Neural cell (in vitro differentiated cells): ENCODE measurements at regions not wholly inside any gene's neighbourhood (a gene's known extent, or its start where the extent isn't known, plus 50 kb on each side); places are given as distances from the start of the nearest gene placed in this dataset.

Source experiments
- H2AFZ ChIP-seq: fragments of 200-600, 300-800 bp; sonication (generic), shearing (Covaris generic); 2 replicates; pipeline ENCODE4 v1.6.0; 2014; ENCODE audit warnings: low read depth, mild to moderate bottlenecking, antibody characterized with exemption, low read length, moderate library complexity
- H3F3A ChIP-seq: fragments of 200-600 bp; shearing (Covaris generic); 2 replicates; pipeline ENCODE4 v1.6.1; 2016; ENCODE audit warnings: mild to moderate bottlenecking, moderate library complexity, mixed read lengths, antibody characterized with exemption, low read length; ENCODE audit not compliant: insufficient read depth, poor library complexity, severe bottlenecking
- H3K27ac ChIP-seq: fragments of 200-600, 300-800 bp; sonication (generic), shearing (Covaris generic); 2 replicates; pipeline ENCODE4 v1.5.1; 2014; ENCODE audit warnings: mild to moderate bottlenecking, low read length, moderate library complexity
- H3K27me3 ChIP-seq: fragments of 300-800, 200-600 bp; sonication (generic), shearing (Covaris generic); 2 replicates; pipeline ENCODE4 v1.6.0; 2014; ENCODE audit warnings: mild to moderate bottlenecking, low read depth, low read length, moderate library complexity; ENCODE audit not compliant: insufficient read depth
- H3K36me3 ChIP-seq: fragments of 300-800, 200-600 bp; sonication (generic), shearing (Covaris generic); 2 replicates; pipeline ENCODE4 v1.5.1; 2014; ENCODE audit warnings: mild to moderate bottlenecking, antibody characterized with exemption, low read length, moderate library complexity; ENCODE audit not compliant: insufficient read depth
- H3K4me2 ChIP-seq: fragments of 300-800, 200-600 bp; sonication (generic), shearing (Covaris generic); 2 replicates; pipeline ENCODE4 v1.6.0; 2014; ENCODE audit warnings: mild to moderate bottlenecking, low read length
- H3K4me3 ChIP-seq: fragments of 300-800, 200-600 bp; sonication (generic), shearing (Covaris generic); 2 replicates; pipeline ENCODE4 v1.5.1; 2014; ENCODE audit warnings: mild to moderate bottlenecking, low read length, moderate library complexity
- H3K79me2 ChIP-seq: fragments of 200-600 bp; shearing (Covaris generic); replicated peaks from 2 replicates; pipeline ENCODE4 v1.6.0; 2014; ENCODE audit warnings: mild to moderate bottlenecking, low read length, moderate library complexity; ENCODE audit not compliant: insufficient read depth
- H3K9ac ChIP-seq: fragments of 300-800, 200-600 bp; sonication (generic), shearing (Covaris generic); 2 replicates; pipeline ENCODE4 v1.6.1; 2016; ENCODE audit warnings: mild to moderate bottlenecking, low read length, mixed read lengths
- H3K9me2 ChIP-seq: fragments of 200-600 bp; shearing (Covaris generic); 2 replicates; pipeline ENCODE4 v1.6.1; 2016; ENCODE audit warnings: mild to moderate bottlenecking, low read length, mixed read lengths; ENCODE audit not compliant: insufficient read depth
- H3K9me3 ChIP-seq: fragments of 200-600, 300-800 bp; sonication (generic), shearing (Covaris generic); 2 replicates; pipeline ENCODE4 v1.6.1; 2016; ENCODE audit warnings: mild to moderate bottlenecking, mixed run types, low read length, moderate library complexity, mixed read lengths
- H4K20me1 ChIP-seq: fragments of 200-600 bp; shearing (Covaris generic); 2 replicates; pipeline ENCODE4 v1.6.1; 2016; ENCODE audit warnings: mild to moderate bottlenecking, mixed run types; ENCODE audit not compliant: insufficient read depth
- CTCF ChIP-seq: fragments of 450-650 bp; IDR thresholded peaks from 2 replicates; pipeline ENCODE4 v1.5.1; 2014; ENCODE audit warnings: antibody characterized with exemption, mild to moderate bottlenecking, moderate library complexity; ENCODE audit not compliant: poor library complexity, severe bottlenecking
- EP300 ChIP-seq: fragments of 450-650 bp; conservative IDR thresholded peaks from 2 replicates; pipeline ENCODE4 v1.6.1; 2014; ENCODE audit warnings: antibody characterized with exemption, mild to moderate bottlenecking, moderate library complexity; ENCODE audit not compliant: poor library complexity, severe bottlenecking
- EZH2 ChIP-seq: fragments of 200-600, 300-800 bp; shearing (Covaris generic), sonication (generic); IDR thresholded peaks from 2 replicates; pipeline ENCODE4 v1.6.1; 2014; ENCODE audit warnings: antibody characterized with exemption, low read length, borderline replicate concordance, mild to moderate bottlenecking; ENCODE audit not compliant: insufficient read depth, poor library complexity, severe bottlenecking
- MXI1 ChIP-seq: fragments of 450-650 bp; conservative IDR thresholded peaks from 2 replicates; pipeline ENCODE4 v1.6.1; 2014; ENCODE audit warnings: antibody characterized with exemption, mild to moderate bottlenecking; ENCODE audit not compliant: poor library complexity, severe bottlenecking
- RAD21 ChIP-seq: fragments of 450-650 bp; conservative IDR thresholded peaks from 2 replicates; pipeline ENCODE4 v1.6.1; 2014; ENCODE audit warnings: antibody characterized with exemption, mild to moderate bottlenecking, moderate library complexity
- REST ChIP-seq: IDR thresholded peaks from 2 replicates; pipeline ENCODE4 v1.6.1; 2012; ENCODE audit warnings: borderline replicate concordance
- SMC3 ChIP-seq: fragments of 450-650 bp; conservative IDR thresholded peaks from 2 replicates; pipeline ENCODE4 v1.6.1; 2014; ENCODE audit warnings: antibody characterized with exemption, mild to moderate bottlenecking, moderate library complexity; ENCODE audit not compliant: poor library complexity

GRCh38 chr4:19694812-19695211 lies 556.9 kb upstream of the SLIT2 start:
- H3K79me2 ChIP-seq = no peaks in the 10 kb centered on the region
- no peaks in the 10 kb centered on the region for H3K36me3 ChIP-seq
- no peaks in the 10 kb centered on the region for H3F3A ChIP-seq
- H4K20me1 ChIP-seq = no peaks in the 10 kb centered on the region
- no peak for TF ChIP-seq SMC3
- no peak for TF ChIP-seq RAD21
- TF ChIP-seq CTCF = no peak
- no peak for TF ChIP-seq EZH2
- no peak for TF ChIP-seq MXI1
- no peak for TF ChIP-seq EP300
- no peak for TF ChIP-seq REST
- no peak overlapping the region for H3K4me2 ChIP-seq
- H3K9me2 ChIP-seq = no peaks in the 10 kb centered on the region
- no peak overlapping the region for H3K27ac ChIP-seq
- H3K27me3 ChIP-seq = no peaks in the 10 kb centered on the region
- H3K4me3 ChIP-seq = no peak overlapping the region
- H3K9me3 ChIP-seq = peaks cover 4% of the 10 kb centered on the region
- H3K9ac ChIP-seq = no peak overlapping the region
- H2AFZ ChIP-seq = no peak overlapping the region

GRCh38 chr4:19693936-19694570 lies 557.7 kb upstream of the SLIT2 start:
- Histone ChIP-seq H2AFZ (no peak overlapping the region), H3K4me2 (no peak overlapping the region), H3K36me3 (no peaks in the 10 kb centered on the region), H3K9me2 (no peaks in the 10 kb centered on the region), H3K79me2 (no peaks in the 10 kb centered on the region), H4K20me1 (no peaks in the 10 kb centered on the region), H3K9me3 (peaks cover 4% of the 10 kb centered on the region), H3K9ac (no peak overlapping the region), H3K4me3 (no peak overlapping the region), H3K27ac (no peak overlapping the region), H3F3A (no peaks in the 10 kb centered on the region), H3K27me3 (no peaks in the 10 kb centered on the region)
- no peak for TF ChIP-seq RAD21

- H4K20me1 ChIP-seq = no peaks in the 10 kb centered on the region
- no peak overlapping the region for H2AFZ ChIP-seq
- no peak overlapping the region for H3K9ac ChIP-seq
- H3F3A ChIP-seq = no peaks in the 10 kb centered on the region
- H3K4me2 ChIP-seq = no peak overlapping the region
- no peaks in the 10 kb centered on the region for H3K9me3 ChIP-seq
- no peak overlapping the region for H3K27ac ChIP-seq
- H3K27me3 ChIP-seq = no peaks in the 10 kb centered on the region
- H3K36me3 ChIP-seq = no peaks in the 10 kb centered on the region
- TF ChIP-seq EZH2 = no peak
- no peak overlapping the region for H3K4me3 ChIP-seq
- H3K79me2 ChIP-seq = no peaks in the 10 kb centered on the region
- H3K9me2 ChIP-seq = no peaks in the 10 kb centered on the region
Observed at GRCh38 chr4:19689511-19689910, 562.2 kb upstream of the SLIT2 start.
